ENCODE measurements at regions not wholly inside any gene's neighbourhood (a gene's known extent, or its start where the extent isn't known, plus 50 kb on each side); places are given as distances from the start of the nearest gene placed in this dataset.

DNA sequence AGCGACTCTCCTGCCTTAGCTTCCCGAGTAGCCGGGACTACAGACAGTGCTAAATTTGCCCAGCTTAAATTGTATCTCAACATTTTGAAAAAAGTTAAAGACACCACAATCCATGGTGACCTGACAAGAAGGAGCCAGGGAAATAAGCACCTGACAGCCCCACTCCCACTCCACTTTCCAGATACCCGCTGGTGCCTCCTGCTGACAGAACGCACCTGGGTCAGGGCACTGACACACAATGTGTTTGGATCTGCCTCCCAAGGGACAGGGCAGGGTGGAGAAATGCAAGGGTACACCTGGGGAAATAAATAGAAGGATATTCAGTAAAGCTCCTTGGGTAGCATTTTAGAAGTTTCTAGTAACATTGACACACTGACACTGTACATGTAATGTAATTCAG lies 58.9 kb upstream of the OPN4 start:
- TF ChIP-seq EGR1 (IDR thresholded peaks at IDR 0.05), result no peak
- no peak for TF ChIP-seq RAD21 (IDR thresholded peaks at IDR 0.05; ENCODE audit: low read depth)
- no peak for TF ChIP-seq REST (IDR thresholded peaks at IDR 0.05; ENCODE audit: low read depth)
- no peak for TF ChIP-seq USF1 (IDR thresholded peaks at IDR 0.05)
- no peak for TF ChIP-seq TAF1 (IDR thresholded peaks at IDR 0.05; ENCODE audit: low read depth)
- TF ChIP-seq CREB1 (IDR thresholded peaks at IDR 0.05; ENCODE audit: low read depth), result no peak
- TF ChIP-seq, protein P1, sequence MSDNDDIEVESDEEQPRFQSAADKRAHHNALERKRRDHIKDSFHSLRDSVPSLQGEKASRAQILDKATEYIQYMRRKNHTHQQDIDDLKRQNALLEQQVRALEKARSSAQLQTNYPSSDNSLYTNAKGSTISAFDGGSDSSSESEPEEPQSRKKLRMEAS (IDR thresholded peaks at IDR 0.05), result no peak
- TF ChIP-seq TEAD4 (IDR thresholded peaks at IDR 0.05), result no peak
- no peak for TF ChIP-seq FOXM1 (IDR thresholded peaks at IDR 0.05; ENCODE audit: borderline replicate concordance, low read depth)
- no peak for TF ChIP-seq YY1 (IDR thresholded peaks at IDR 0.05; ENCODE audit: low read depth)
- TF ChIP-seq CEBPB (IDR thresholded peaks at IDR 0.05), result no peak
- no peak for TF ChIP-seq ZBTB7A (IDR thresholded peaks at IDR 0.05; ENCODE audit: low read depth)
- no peak for TF ChIP-seq NFIC (IDR thresholded peaks at IDR 0.05)
- no peak for TF ChIP-seq EP300 (IDR thresholded peaks at IDR 0.05; ENCODE audit: borderline replicate concordance)
